OCI-LY1 (cell line): ENCODE measurements at regions not wholly inside any gene's neighbourhood (a gene's known extent, or its start where the extent isn't known, plus 50 kb on each side); places are given as distances from the start of the nearest gene placed in this dataset.

ENCODE experiments used
- CTCF ChIP-seq: fragments of 200-600 bp; sonication (generic), shearing (Covaris generic); IDR thresholded peaks from 2 replicates; pipeline ENCODE4 v1.5.1; 2017; ENCODE audit warnings: mild to moderate bottlenecking, antibody characterized with exemption, low read length, moderate library complexity, mixed read lengths
- EZH2 ChIP-seq: fragments of 200-600 bp; sonication (generic), shearing (Covaris generic); IDR thresholded peaks from 2 replicates; pipeline ENCODE4 v1.8.0; 2017; ENCODE audit warnings: borderline replicate concordance, mixed run types, mild to moderate bottlenecking, antibody characterized with exemption, low read length, moderate library complexity, mixed read lengths

- TF ChIP-seq EZH2 = no peak
- TF ChIP-seq CTCF = no peak
Measured at GRCh38 chr16:86030116-86030515, 131.2 kb downstream of the IRF8 start.
